SK-N-SH (cell line): ENCODE measurements at regions not wholly inside any gene's neighbourhood (a gene's known extent, or its start where the extent isn't known, plus 50 kb on each side); places are given as distances from the start of the nearest gene placed in this dataset.

Source experiments
- CTCF ChIA-PET: fragments of 300-600, 350-600 bp; formaldehyde crosslinking; extraction: SDS; loops from one replicate; lab custom pipeline; 2021; lab: Yijun Ruan, JAX
- POLR2A ChIA-PET: fragments of 350-600 bp; sonication (Branson Sonifier 250); formaldehyde crosslinking; extraction: SDS; loops from one replicate; lab custom pipeline; 2020; ENCODE audit warnings: antibody characterized with exemption, inconsistent platforms; lab: Yijun Ruan, JAX
- DNase-seq: peaks from one replicate; pipeline ENCODE4 v3.0.0; 2012
- H2AFZ ChIP-seq: fragments of 200-600 bp; sonication (generic); 2 replicates; pipeline ENCODE4 v1.8.1; 2016; ENCODE audit warnings: antibody characterized with exemption, mild to moderate bottlenecking, low read depth
- H3F3A ChIP-seq: fragments of 200-600 bp; sonication (generic); replicated peaks from 2 replicates; pipeline ENCODE3; 2016; ENCODE audit warnings: antibody characterized with exemption, mild to moderate bottlenecking; ENCODE audit not compliant: insufficient read depth
- H3K27ac ChIP-seq, 2 experiments: fragments of 200-500 bp in 1 of 2; fragments of 200-600 bp in 1 of 2; sonication (Bioruptor generic) in 1 of 2; sonication (generic), shearing (Covaris generic) in 1 of 2; 2 replicates each; pipeline versions ENCODE4 v1.5.1 to v1.6.1; 2014 to 2016; ENCODE audit warnings: low read depth in 2 of 2, inconsistent platforms in 1 of 2, low read length in 1 of 2, mild to moderate bottlenecking in 1 of 2, mixed read lengths in 1 of 2
- H3K27me3 ChIP-seq: fragments of 200-600 bp; sonication (generic), shearing (Covaris generic); 2 replicates; pipeline ENCODE4 v1.6.1; 2016; ENCODE audit warnings: mixed run types; ENCODE audit not compliant: insufficient read depth
- H3K36me3 ChIP-seq, 2 experiments: fragments of 200-500 bp in 1 of 2; fragments of 200-600 bp in 1 of 2; sonication (Bioruptor generic) in 1 of 2; sonication (generic) in 1 of 2; replicated peaks in 1 of 2; 2 replicates each; pipeline versions ENCODE3 to v1.5.1; 2014 to 2016; ENCODE audit warnings: low read length in 1 of 2, mild to moderate bottlenecking in 1 of 2; ENCODE audit not compliant: insufficient read depth in 2 of 2, control insufficient read depth in 1 of 2
- H3K4me1 ChIP-seq, 2 experiments: fragments of 200-500 bp in 1 of 2; fragments of 200-600 bp in 1 of 2; sonication (Bioruptor generic) in 1 of 2; sonication (generic), shearing (Covaris generic) in 1 of 2; 2 replicates each; pipeline versions ENCODE4 v1.5.1 to v1.6.1; 2014 to 2016; ENCODE audit warnings: low read depth in 1 of 2, low read length in 1 of 2, mixed run types in 1 of 2; ENCODE audit not compliant: insufficient read depth in 2 of 2, control insufficient read depth in 1 of 2
- H3K4me2 ChIP-seq: fragments of 200-600 bp; sonication (generic), shearing (Covaris generic); 2 replicates; pipeline ENCODE4 v1.6.1; 2017; ENCODE audit warnings: mixed run types
- H3K4me3 ChIP-seq, 2 experiments: fragments of 200-500 bp in 1 of 2; fragments of 200-600 bp in 1 of 2; sonication (Bioruptor generic) in 1 of 2; sonication (generic), shearing (Covaris generic) in 1 of 2; 2 replicates each; pipeline versions ENCODE4 v1.5.1 to v1.8.1; 2014 to 2016; ENCODE audit warnings: low read depth in 2 of 2, inconsistent platforms in 1 of 2, low read length in 1 of 2, mild to moderate bottlenecking in 1 of 2, mixed read lengths in 1 of 2, moderate library complexity in 1 of 2
- H3K79me2 ChIP-seq: fragments of 200-600 bp; sonication (generic); 2 replicates; pipeline ENCODE4 v1.8.1; 2017; ENCODE audit warnings: mild to moderate bottlenecking; ENCODE audit not compliant: insufficient read depth
- H3K9ac ChIP-seq: fragments of 200-600 bp; sonication (generic); 2 replicates; pipeline ENCODE4 v1.6.1; 2017; ENCODE audit warnings: mixed run types
- H3K9me2 ChIP-seq: fragments of 200-600 bp; sonication (generic); 2 replicates; pipeline ENCODE4 v1.6.1; 2017; ENCODE audit warnings: mixed run types
- H3K9me3 ChIP-seq: fragments of 200-600 bp; sonication (generic); 2 replicates; pipeline ENCODE4 v1.6.1; 2017; ENCODE audit warnings: mixed run types, mild to moderate bottlenecking, moderate library complexity
- H4K20me1 ChIP-seq: fragments of 200-600 bp; sonication (generic); 2 replicates; pipeline ENCODE4 v1.6.1; 2017; ENCODE audit warnings: mild to moderate bottlenecking, mixed run types; ENCODE audit not compliant: insufficient read depth
- CHD2 ChIP-seq: fragments of 150-350 bp; IDR thresholded peaks from 2 replicates; pipeline ENCODE4 v1.6.1; 2018; ENCODE audit warnings: low read length; ENCODE audit not compliant: partially characterized antibody
- EP300 ChIP-seq, 2 experiments: IDR thresholded peaks; 2 replicates each; pipeline versions ENCODE4 v1.4.0 to v1.6.1; 2012; ENCODE audit warnings: borderline replicate concordance in 1 of 2, low read depth in 1 of 2, low read length in 1 of 2
- EZH2phosphoT487 ChIP-seq: fragments of 200-600 bp; sonication (generic); IDR thresholded peaks from 2 replicates; pipeline ENCODE4 v1.6.1; 2017; ENCODE audit warnings: low read depth, mixed run types, mild to moderate bottlenecking, antibody characterized with exemption, moderate library complexity, borderline replicate concordance
- FOSL2 ChIP-seq: IDR thresholded peaks from 2 replicates; pipeline ENCODE4 v1.4.0; 2012; ENCODE audit warnings: low read depth, mild to moderate bottlenecking, moderate library complexity, borderline replicate concordance
- MAX ChIP-seq: IDR thresholded peaks from 2 replicates; pipeline ENCODE4 v1.4.0; 2012; ENCODE audit warnings: low read depth
- MXI1 ChIP-seq: IDR thresholded peaks from 2 replicates; pipeline ENCODE4 v1.6.1; 2012; ENCODE audit warnings: mild to moderate bottlenecking, low read depth, low read length, improper control_type of control experiment
- NFIC ChIP-seq: IDR thresholded peaks from 2 replicates; pipeline ENCODE4 v1.4.0; 2012; ENCODE audit warnings: borderline replicate concordance
- POLR2AphosphoS5 ChIP-seq: IDR thresholded peaks from 2 replicates; pipeline ENCODE4 v1.6.1; 2012; ENCODE audit warnings: low read depth, low read length
- RCOR1 ChIP-seq: fragments of 150-350 bp; IDR thresholded peaks from 2 replicates; pipeline ENCODE4 v1.6.1; 2017; ENCODE audit warnings: antibody characterized with exemption, low read length
- REST ChIP-seq: IDR thresholded peaks from 2 replicates; pipeline ENCODE4 v1.6.1; 2012; ENCODE audit warnings: mild to moderate bottlenecking, low read depth, low read length, moderate library complexity
- SMC3 ChIP-seq: IDR thresholded peaks from 2 replicates; pipeline ENCODE4 v1.6.1; 2012; ENCODE audit warnings: low read depth, low read length, improper control_type of control experiment
- TEAD4 ChIP-seq: IDR thresholded peaks from 2 replicates; pipeline ENCODE4 v1.4.0; 2012; ENCODE audit warnings: mild to moderate bottlenecking, borderline replicate concordance; ENCODE audit not compliant: insufficient read depth
- ZBTB33 ChIP-seq: IDR thresholded peaks from 2 replicates; pipeline ENCODE4 v1.4.0; 2012; ENCODE audit warnings: low read depth, borderline replicate concordance
- WGBS: methylation state at CpG from one replicate; pipeline ENCODE4 v1.1.6; 2017; ENCODE audit warnings: low lambda C conversion rate; 5-methylcytosine and 5-hydroxymethylcytosine counted together

DNA sequence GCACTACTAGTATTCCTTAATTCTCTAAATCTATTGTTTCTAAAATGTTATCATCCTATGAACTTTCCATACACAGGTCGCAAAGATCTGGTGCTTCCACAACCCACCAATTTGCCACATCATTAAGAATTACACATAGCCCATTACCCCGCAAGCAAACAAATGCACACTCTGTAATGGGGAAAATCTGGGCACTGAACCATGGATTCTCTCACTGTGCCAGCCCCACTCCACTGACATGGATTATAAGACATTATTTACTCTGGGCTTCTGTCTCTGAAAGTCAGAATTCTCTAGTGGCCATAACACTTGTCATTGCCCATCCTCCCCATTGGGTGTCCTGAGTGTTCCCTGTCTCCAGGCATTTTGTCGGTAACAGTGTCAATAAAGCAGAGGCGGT, 537.1 kb downstream of the EPHA4 start:
- H3K79me2 ChIP-seq: no peaks in the 10 kb centered on the region
- H3K27me3 ChIP-seq: no peaks in the 10 kb centered on the region
- H3K9me3 ChIP-seq: no peaks in the 10 kb centered on the region
- no peaks in the 10 kb centered on the region for H3K4me1 ChIP-seq
- WGBS: 42% methylated on average over 4 of the region's 4 CpGs
- H3K9me2 ChIP-seq: no peaks in the 10 kb centered on the region
- H3K36me3 ChIP-seq: no peaks in the 10 kb centered on the region
- no peak overlapping the region for H3K4me2 ChIP-seq
- H3K4me3 ChIP-seq: no peak overlapping the region
- no peak overlapping the region for H2AFZ ChIP-seq
- TF ChIP-seq CHD2: no peak
- no peak for TF ChIP-seq MAX
- TF ChIP-seq ZBTB33: no peak
- TF ChIP-seq FOSL2: no peak
- no peak for TF ChIP-seq EP300 (IDR thresholded peaks at IDR 0.05; ENCODE audit: borderline replicate concordance in 1 of 2, low read depth in 1 of 2, low read length in 1 of 2)
- TF ChIP-seq NFIC: no peak
- no peak for TF ChIP-seq TEAD4
- TF ChIP-seq POLR2AphosphoS5: no peak
- no peak for TF ChIP-seq RCOR1
- no peak for TF ChIP-seq REST
- TF ChIP-seq SMC3: no peak
- no peak for TF ChIP-seq EZH2phosphoT487
- TF ChIP-seq MXI1: no peak
- no peak overlapping the region for H3K9ac ChIP-seq
- H3F3A ChIP-seq: no peaks in the 10 kb centered on the region
- ChIA-PET POLR2A (no interaction called here), CTCF (no interaction called here)
- H4K20me1 ChIP-seq: no peaks in the 10 kb centered on the region
- no peak overlapping the region for H3K27ac ChIP-seq
- no peak for DNase-seq
